IMR-90 (cell line): ENCODE measurements at regions not wholly inside any gene's neighbourhood (a gene's known extent, or its start where the extent isn't known, plus 50 kb on each side); places are given as distances from the start of the nearest gene placed in this dataset.

Experiments
- ATAC-seq: fragments of 200-7000 bp; cut with Tn5 transposase; 2 replicates; pipeline ENCODE4 v1.9.1; 2020; ENCODE audit warnings: low read depth, mild to moderate bottlenecking, moderate library complexity
- BruUV-seq: library from RNA; stranded (reverse); fragments of 400-500 nt; replicated peaks from 2 replicates; lab custom pipeline; 2021; lab: Mats Ljungman, UMichigan
- CTCF ChIA-PET: fragments of 300-600 bp; formaldehyde crosslinking; extraction: SDS; loops from one replicate; lab custom pipeline; 2021; ENCODE audit warnings: antibody characterized with exemption; lab: Yijun Ruan, JAX
- POLR2A ChIA-PET: fragments of 300-600 bp; sonication (Branson Sonifier 250); formaldehyde crosslinking; loops from one replicate; lab custom pipeline; 2022; ENCODE audit warnings: antibody characterized with exemption; ENCODE audit not compliant: unreplicated experiment; lab: Charles Lee
- DNase-seq: peaks from one replicate; pipeline ENCODE4 v3.0.0; 2013
- H2AFZ ChIP-seq: replicated peaks from 2 replicates; pipeline ENCODE3; 2013; ENCODE audit warnings: low read length, mild to moderate bottlenecking; ENCODE audit not compliant: poor library complexity
- H2AK5ac ChIP-seq: 2 replicates; pipeline ENCODE4 v1.6.1; 2013; ENCODE audit warnings: low read depth, low read length, inconsistent platforms
- H2AK9ac ChIP-seq: replicated peaks from 2 replicates; pipeline ENCODE3; 2013; ENCODE audit warnings: mild to moderate bottlenecking, low read depth, low read length, moderate library complexity; ENCODE audit not compliant: poor library complexity
- H2BK120ac ChIP-seq: 2 replicates; pipeline ENCODE4 v1.6.1; 2013; ENCODE audit warnings: low read depth, low read length, inconsistent platforms
- H2BK15ac ChIP-seq: 3 replicates; pipeline ENCODE4 v1.6.1; 2013; ENCODE audit warnings: low read depth, low read length, inconsistent platforms
- H2BK20ac ChIP-seq: 2 replicates; pipeline ENCODE4 v1.6.1; 2013; ENCODE audit warnings: low read depth, mild to moderate bottlenecking, inconsistent platforms, low read length, moderate library complexity
- H2BK5ac ChIP-seq: 2 replicates; pipeline ENCODE4 v1.6.1; 2013; ENCODE audit warnings: mild to moderate bottlenecking, low read depth, low read length, inconsistent platforms; ENCODE audit not compliant: poor library complexity, severe bottlenecking
- H3K14ac ChIP-seq: replicated peaks from 2 replicates; pipeline ENCODE4 v1.6.1; 2013; ENCODE audit warnings: low read depth, low read length, inconsistent platforms
- H3K18ac ChIP-seq: 2 replicates; pipeline ENCODE4 v1.6.1; 2013; ENCODE audit warnings: low read depth, low read length, control low read depth
- H3K23ac ChIP-seq: 2 replicates; pipeline ENCODE4 v1.6.1; 2013; ENCODE audit warnings: low read depth, low read length, inconsistent platforms
- H3K27ac ChIP-seq: 2 replicates; pipeline ENCODE4 v1.5.1; 2013; ENCODE audit warnings: mild to moderate bottlenecking, control low read depth, low read length; ENCODE audit not compliant: insufficient read depth
- H3K27me3 ChIP-seq: 2 replicates; pipeline ENCODE4 v1.6.1; 2013; ENCODE audit warnings: low read length; ENCODE audit not compliant: control insufficient read depth, insufficient read depth
- H3K36me3 ChIP-seq: 2 replicates; pipeline ENCODE4 v1.6.1; 2013; ENCODE audit warnings: low read length, mixed read lengths; ENCODE audit not compliant: control insufficient read depth, insufficient read depth
- H3K4ac ChIP-seq: 2 replicates; pipeline ENCODE4 v1.6.1; 2013; ENCODE audit warnings: low read depth, low read length, inconsistent platforms
- H3K4me1 ChIP-seq: 2 replicates; pipeline ENCODE4 v1.6.1; 2013; ENCODE audit warnings: low read length, mixed read lengths; ENCODE audit not compliant: control insufficient read depth, insufficient read depth
- H3K4me2 ChIP-seq: 2 replicates; pipeline ENCODE4 v1.6.1; 2013; ENCODE audit warnings: low read depth, mild to moderate bottlenecking, control low read depth, low read length, moderate library complexity
- H3K4me3 ChIP-seq: 2 replicates; pipeline ENCODE4 v1.5.1; 2013; ENCODE audit warnings: low read depth, mild to moderate bottlenecking, control low read depth, low read length, moderate library complexity; ENCODE audit not compliant: insufficient read depth
- H3K56ac ChIP-seq: 2 replicates; pipeline ENCODE4 v1.6.1; 2013; ENCODE audit warnings: low read length, inconsistent platforms; ENCODE audit not compliant: insufficient read depth; ENCODE audit errors: extremely low read depth
- H3K79me1 ChIP-seq, 2 experiments: 2 replicates each; pipeline ENCODE4 v1.6.1; 2013; ENCODE audit warnings: low read length in 2 of 2, inconsistent platforms in 1 of 2, low read depth in 1 of 2
- H3K9ac ChIP-seq: 2 replicates; pipeline ENCODE4 v1.6.1; 2013; ENCODE audit warnings: low read depth, low read length, control low read depth
- H3K9me1 ChIP-seq: 2 replicates; pipeline ENCODE4 v1.6.1; 2013; ENCODE audit warnings: low read length, inconsistent platforms; ENCODE audit not compliant: insufficient read depth
- H3K9me3 ChIP-seq: 2 replicates; pipeline ENCODE4 v1.6.1; 2013; ENCODE audit warnings: low read length; ENCODE audit not compliant: control insufficient read depth, insufficient read depth
- H4K20me1 ChIP-seq: 2 replicates; pipeline ENCODE4 v1.6.1; 2013; ENCODE audit warnings: low read length, inconsistent platforms; ENCODE audit not compliant: insufficient read depth
- H4K5ac ChIP-seq: 2 replicates; pipeline ENCODE4 v1.6.1; 2013; ENCODE audit warnings: mild to moderate bottlenecking, low read depth, low read length, control low read depth
- H4K8ac ChIP-seq, 2 experiments: 2 replicates each; pipeline ENCODE4 v1.6.1; 2013; ENCODE audit warnings: low read depth in 2 of 2, low read length in 2 of 2, control low read depth in 1 of 2, inconsistent platforms in 1 of 2
- H4K91ac ChIP-seq: 2 replicates; pipeline ENCODE4 v1.6.1; 2013; ENCODE audit warnings: low read depth, low read length, inconsistent platforms; ENCODE audit not compliant: insufficient read depth
- BHLHE40 ChIP-seq: fragments of 150-350 bp; IDR thresholded peaks from 2 replicates; pipeline ENCODE4 v1.6.1; 2016; ENCODE audit warnings: mild to moderate bottlenecking, low read depth, low read length
- CEBPB ChIP-seq: IDR thresholded peaks from 2 replicates; pipeline ENCODE4 v1.6.1; 2012; ENCODE audit warnings: low read depth, low read length, improper control_type of control experiment
- CHD1 ChIP-seq: IDR thresholded peaks from 2 replicates; pipeline ENCODE4 v1.6.1; 2012; ENCODE audit warnings: low read depth, low read length, improper control_type of control experiment
- FOS ChIP-seq: fragments of 150-350 bp; IDR thresholded peaks from 2 replicates; pipeline ENCODE4 v1.6.1; 2016; ENCODE audit warnings: low read depth, low read length
- MAFK ChIP-seq: IDR thresholded peaks from 2 replicates; pipeline ENCODE4 v1.6.1; 2012; ENCODE audit warnings: low read depth, low read length, improper control_type of control experiment
- MAZ ChIP-seq: IDR thresholded peaks from 2 replicates; pipeline ENCODE4 v1.6.1; 2012; ENCODE audit warnings: low read depth, mild to moderate bottlenecking, low read length, improper control_type of control experiment, moderate library complexity, borderline replicate concordance
- MXI1 ChIP-seq: IDR thresholded peaks from 2 replicates; pipeline ENCODE4 v1.6.1; 2012; ENCODE audit warnings: low read depth, mild to moderate bottlenecking, low read length, moderate library complexity, borderline replicate concordance
- NFE2L2 ChIP-seq: fragments of 150-350 bp; IDR thresholded peaks from 2 replicates; pipeline ENCODE4 v1.6.1; 2016; ENCODE audit warnings: low read depth, mild to moderate bottlenecking, low read length
- POLR2A ChIP-seq: IDR thresholded peaks from 2 replicates; pipeline ENCODE4 v1.6.1; 2012; ENCODE audit warnings: mild to moderate bottlenecking, low read depth, low read length
- RAD21 ChIP-seq: IDR thresholded peaks from 2 replicates; pipeline ENCODE4 v1.6.1; 2012; ENCODE audit warnings: low read length, improper control_type of control experiment
- RCOR1 ChIP-seq: IDR thresholded peaks from 2 replicates; pipeline ENCODE4 v1.6.1; 2012; ENCODE audit warnings: mild to moderate bottlenecking, low read length, improper control_type of control experiment; ENCODE audit not compliant: insufficient replicate concordance
- RFX5 ChIP-seq: IDR thresholded peaks from 2 replicates; pipeline ENCODE4 v1.8.0; 2012; ENCODE audit warnings: low read depth, mild to moderate bottlenecking, low read length, moderate library complexity
- SMC3 ChIP-seq: fragments of 150-350 bp; IDR thresholded peaks from 2 replicates; pipeline ENCODE4 v1.6.1; 2016; ENCODE audit warnings: low read depth, mild to moderate bottlenecking, antibody characterized with exemption, low read length, moderate library complexity
- WGBS, 2 experiments: methylation state at CpG; one replicate each; pipeline versions ENCODE4 v1.1.5 to v1.1.7; 2013; ENCODE audit warnings: missing lambda C conversion rate in 2 of 2; ENCODE audit not compliant: insufficient read length in 1 of 2; ENCODE audit errors: extremely low coverage in 2 of 2; 5-methylcytosine and 5-hydroxymethylcytosine counted together
- dilution Hi-C: fragments of 300-500 bp; cut with HindIII; formaldehyde crosslinking; loops from one replicate; pipeline ENCODE4 v1.14.3; 2018; ENCODE audit warnings: low sequenced_read_pairs; ENCODE audit not compliant: unreplicated experiment
- in situ Hi-C: fragments of 300-500 bp; cut with MboI; formaldehyde crosslinking; loops from 3 replicates; pipeline ENCODE4 v1.14.3; 2019; ENCODE audit warnings: low sequenced_read_pairs, inconsistent platforms, mixed read lengths
- intact Hi-C: fragments of 100-400 bp; cut with micrococcal nuclease; formaldehyde crosslinking; loops from 2 replicates; pipeline ENCODE4 v1.10.0; 2022
- TF ChIP-seq, protein P1 (sequence below): fragments of 150-350 bp; IDR thresholded peaks from 2 replicates; pipeline ENCODE4 v1.6.1; 2017; ENCODE audit warnings: mild to moderate bottlenecking, antibody characterized with exemption, low read length, low read depth
- TF ChIP-seq, protein P2 (sequence below): fragments of 150-350 bp; IDR thresholded peaks from 2 replicates; pipeline ENCODE4 v1.6.1; 2016; ENCODE audit warnings: low read depth, mild to moderate bottlenecking, low read length, moderate library complexity, borderline replicate concordance
- TF ChIP-seq, protein P3 (sequence below): conservative IDR thresholded peaks from 2 replicates; pipeline ENCODE4 v1.5.1; 2012; ENCODE audit warnings: mild to moderate bottlenecking, low read depth, low read length, improper control_type of control experiment

DNA sequence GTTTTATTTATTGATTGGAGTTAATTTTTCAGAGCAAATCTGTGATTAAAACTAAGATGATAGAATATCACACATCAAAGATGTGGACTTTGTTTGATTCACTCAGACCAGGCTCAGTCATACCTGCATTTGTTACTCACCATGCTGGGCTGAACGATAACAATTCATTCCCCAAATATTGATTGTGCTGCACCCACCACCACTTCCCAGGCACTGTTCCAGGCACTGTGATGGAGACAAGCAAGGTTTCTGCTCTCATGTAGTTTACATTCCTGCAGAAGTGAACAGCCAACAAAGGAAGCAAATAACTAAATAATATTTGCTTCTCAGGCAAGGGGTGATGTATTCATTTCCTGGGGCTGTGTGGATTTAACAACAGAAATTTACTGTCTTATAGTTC is 428.3 kb downstream of the DNAH5 start:
- ChIA-PET CTCF (interaction anchor here (0.8 kb wide), 1 partner anchor 20 kb away, joined by 3 read pairs; no protein-coding TSS in a partner anchor), POLR2A (no interaction called here)
- 100% methylated on average over 1 of the region's 1 CpG; no CpG with 5 or more reads in 1 of the 2 experiments for WGBS, 2 experiments
- Histone ChIP-seq H2BK5ac (no peak overlapping the region), H3K4ac (no peak overlapping the region), H3K9me3 (no peaks in the 10 kb centered on the region; the same call in 1 of the 2 replicates), H4K20me1 (no peaks in the 10 kb centered on the region), H2BK120ac (no peak overlapping the region), H3K4me1 (no peaks in the 10 kb centered on the region), H2AK5ac (no peak overlapping the region), H2AFZ (no peak overlapping the region), H4K5ac (no peak overlapping the region), H4K91ac (no peak overlapping the region), H3K27me3 (peaks cover 4% of the 10 kb centered on the region; the same call in 1 of the 2 replicates), H3K23ac (no peak overlapping the region), H3K9ac (no peak overlapping the region), H3K79me1 (no peaks in the 10 kb centered on the region), H3K36me3 (no peaks in the 10 kb centered on the region), H3K27ac (no peak overlapping the region), H4K8ac (no peak overlapping the region), H3K9me1 (no peaks in the 10 kb centered on the region), H3K4me3 (no peak overlapping the region), H2BK15ac (no peak overlapping the region), H2BK20ac (no peak overlapping the region), H3K4me2 (no peak overlapping the region), H2AK9ac (no peak overlapping the region), H3K14ac (no peak overlapping the region), H3K18ac (no peak overlapping the region), H3K56ac (no peak overlapping the region)
- TF ChIP-seq MAFK (no peak), RCOR1 (no peak), CHD1 (no peak), NFE2L2 (no peak), MAZ (no peak), POLR2A (no peak), CEBPB (no peak), RFX5 (no peak), RAD21 (no peak), FOS (no peak), BHLHE40 (no peak), SMC3 (no peak), MXI1 (no peak)
- TF ChIP-seq, protein P1, sequence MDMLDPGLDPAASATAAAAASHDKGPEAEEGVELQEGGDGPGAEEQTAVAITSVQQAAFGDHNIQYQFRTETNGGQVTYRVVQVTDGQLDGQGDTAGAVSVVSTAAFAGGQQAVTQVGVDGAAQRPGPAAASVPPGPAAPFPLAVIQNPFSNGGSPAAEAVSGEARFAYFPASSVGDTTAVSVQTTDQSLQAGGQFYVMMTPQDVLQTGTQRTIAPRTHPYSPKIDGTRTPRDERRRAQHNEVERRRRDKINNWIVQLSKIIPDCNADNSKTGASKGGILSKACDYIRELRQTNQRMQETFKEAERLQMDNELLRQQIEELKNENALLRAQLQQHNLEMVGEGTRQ: no peak
- TF ChIP-seq, protein P2, sequence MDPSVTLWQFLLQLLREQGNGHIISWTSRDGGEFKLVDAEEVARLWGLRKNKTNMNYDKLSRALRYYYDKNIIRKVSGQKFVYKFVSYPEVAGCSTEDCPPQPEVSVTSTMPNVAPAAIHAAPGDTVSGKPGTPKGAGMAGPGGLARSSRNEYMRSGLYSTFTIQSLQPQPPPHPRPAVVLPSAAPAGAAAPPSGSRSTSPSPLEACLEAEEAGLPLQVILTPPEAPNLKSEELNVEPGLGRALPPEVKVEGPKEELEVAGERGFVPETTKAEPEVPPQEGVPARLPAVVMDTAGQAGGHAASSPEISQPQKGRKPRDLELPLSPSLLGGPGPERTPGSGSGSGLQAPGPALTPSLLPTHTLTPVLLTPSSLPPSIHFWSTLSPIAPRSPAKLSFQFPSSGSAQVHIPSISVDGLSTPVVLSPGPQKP: no peak
- TF ChIP-seq, protein P3, sequence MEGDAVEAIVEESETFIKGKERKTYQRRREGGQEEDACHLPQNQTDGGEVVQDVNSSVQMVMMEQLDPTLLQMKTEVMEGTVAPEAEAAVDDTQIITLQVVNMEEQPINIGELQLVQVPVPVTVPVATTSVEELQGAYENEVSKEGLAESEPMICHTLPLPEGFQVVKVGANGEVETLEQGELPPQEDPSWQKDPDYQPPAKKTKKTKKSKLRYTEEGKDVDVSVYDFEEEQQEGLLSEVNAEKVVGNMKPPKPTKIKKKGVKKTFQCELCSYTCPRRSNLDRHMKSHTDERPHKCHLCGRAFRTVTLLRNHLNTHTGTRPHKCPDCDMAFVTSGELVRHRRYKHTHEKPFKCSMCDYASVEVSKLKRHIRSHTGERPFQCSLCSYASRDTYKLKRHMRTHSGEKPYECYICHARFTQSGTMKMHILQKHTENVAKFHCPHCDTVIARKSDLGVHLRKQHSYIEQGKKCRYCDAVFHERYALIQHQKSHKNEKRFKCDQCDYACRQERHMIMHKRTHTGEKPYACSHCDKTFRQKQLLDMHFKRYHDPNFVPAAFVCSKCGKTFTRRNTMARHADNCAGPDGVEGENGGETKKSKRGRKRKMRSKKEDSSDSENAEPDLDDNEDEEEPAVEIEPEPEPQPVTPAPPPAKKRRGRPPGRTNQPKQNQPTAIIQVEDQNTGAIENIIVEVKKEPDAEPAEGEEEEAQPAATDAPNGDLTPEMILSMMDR: no peak
- ATAC-seq (no peak), DNase-seq (no peak)
- BruUV-seq: no TSS peak
- in situ Hi-C loops: no loop called here
- dilution Hi-C loops: no loop called here
- intact Hi-C loops: no loop called here
